DMS79 treated with DMSO at 0.1 percent for 48 hours (cell line): ENCODE measurements at regions not wholly inside any gene's neighbourhood (a gene's known extent, or its start where the extent isn't known, plus 50 kb on each side); places are given as distances from the start of the nearest gene placed in this dataset.

Experiments used
- DNase-seq: peaks from one replicate; lab custom pipeline; 2025; lab: John Stamatoyannopoulos, UW

- no peak for DNase-seq
Measured at GRCh38 chr13:73212482-73212881, 153.7 kb downstream of the KLF5 start.

- DNase-seq, result no peak
Measured at GRCh38 chr13:73210218-73210883, 151.5 kb downstream of the KLF5 start.

- no peak for DNase-seq
Measured at GRCh38 chr13:73204952-73205351, 146.1 kb downstream of the KLF5 start.

DNA sequence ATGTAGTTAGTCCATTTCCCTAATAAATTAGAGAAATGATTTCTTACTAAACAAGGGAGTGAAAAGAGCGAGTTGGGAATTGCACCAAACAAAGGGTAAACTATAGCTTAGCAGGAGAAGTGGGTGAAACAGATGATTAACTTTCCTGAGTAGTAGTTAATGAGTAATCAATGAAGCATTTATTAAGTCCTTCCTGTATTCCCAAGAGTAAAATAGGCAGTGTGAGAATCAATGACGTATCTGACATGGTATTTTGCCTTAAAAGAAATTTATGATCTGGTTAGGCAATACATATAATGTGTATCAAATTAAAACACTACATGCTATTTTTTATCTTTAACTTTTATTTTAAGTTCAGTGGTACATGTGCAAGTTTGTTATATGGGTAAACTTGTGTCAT lies 142.8 kb downstream of the KLF5 start:
- DNase-seq, result no peak

- DNase-seq, result no peak
Measured at GRCh38 chr13:73198991-73199411, 140.2 kb downstream of the KLF5 start.

DNA sequence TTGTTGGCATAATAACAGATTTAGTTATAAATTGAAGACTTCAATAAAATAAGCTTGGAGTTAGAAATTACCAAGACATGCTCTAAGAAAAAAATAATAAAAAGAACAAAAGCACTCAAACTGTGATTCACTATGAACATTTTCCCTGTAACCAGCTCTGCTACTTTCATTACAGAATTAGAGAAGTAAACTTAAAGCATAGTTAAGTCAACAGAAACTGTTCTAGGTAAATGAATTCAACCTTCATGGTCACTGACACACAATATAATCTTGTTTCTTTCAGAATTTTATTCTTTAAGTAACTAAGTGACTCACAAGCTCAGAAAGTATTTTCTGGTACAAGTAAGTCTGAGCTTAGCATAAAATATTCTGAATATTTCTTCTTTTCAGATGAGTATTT lies 136.3 kb downstream of the KLF5 start:
- no peak for DNase-seq

GRCh38 chr13:73194310-73194709 lies 135.5 kb downstream of the KLF5 start:
- DNase-seq, result no peak

DNA sequence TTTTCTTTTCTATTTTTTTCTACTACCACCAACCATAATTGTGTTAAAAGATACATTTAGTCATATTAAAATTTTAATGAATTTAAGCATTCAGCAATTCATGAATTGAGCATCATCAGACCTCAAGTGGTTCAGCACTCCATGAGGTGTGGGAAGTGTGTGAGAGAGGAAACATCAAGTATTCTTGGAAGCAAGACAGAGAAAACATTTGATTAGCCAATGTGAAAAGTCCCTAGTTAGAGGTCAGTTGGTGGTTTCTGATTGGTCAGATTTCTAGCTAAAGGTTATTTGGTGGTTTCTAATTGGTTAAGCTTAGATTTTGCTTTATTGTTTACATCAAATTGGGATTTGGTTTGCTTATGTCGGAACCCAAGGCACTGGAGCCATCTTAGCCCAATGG lies 134.7 kb downstream of the KLF5 start:
- no peak for DNase-seq

- DNase-seq, result no peak
Measured at GRCh38 chr13:73190477-73190876, 131.7 kb downstream of the KLF5 start.

GRCh38 chr13:73189776-73190175 lies 131.0 kb downstream of the KLF5 start:
- no peak for DNase-seq

GRCh38 chr13:73189362-73189761 lies 130.6 kb downstream of the KLF5 start:
- DNase-seq, result no peak

GRCh38 chr13:73187106-73187505 lies 128.3 kb downstream of the KLF5 start:
- no peak for DNase-seq

DNA sequence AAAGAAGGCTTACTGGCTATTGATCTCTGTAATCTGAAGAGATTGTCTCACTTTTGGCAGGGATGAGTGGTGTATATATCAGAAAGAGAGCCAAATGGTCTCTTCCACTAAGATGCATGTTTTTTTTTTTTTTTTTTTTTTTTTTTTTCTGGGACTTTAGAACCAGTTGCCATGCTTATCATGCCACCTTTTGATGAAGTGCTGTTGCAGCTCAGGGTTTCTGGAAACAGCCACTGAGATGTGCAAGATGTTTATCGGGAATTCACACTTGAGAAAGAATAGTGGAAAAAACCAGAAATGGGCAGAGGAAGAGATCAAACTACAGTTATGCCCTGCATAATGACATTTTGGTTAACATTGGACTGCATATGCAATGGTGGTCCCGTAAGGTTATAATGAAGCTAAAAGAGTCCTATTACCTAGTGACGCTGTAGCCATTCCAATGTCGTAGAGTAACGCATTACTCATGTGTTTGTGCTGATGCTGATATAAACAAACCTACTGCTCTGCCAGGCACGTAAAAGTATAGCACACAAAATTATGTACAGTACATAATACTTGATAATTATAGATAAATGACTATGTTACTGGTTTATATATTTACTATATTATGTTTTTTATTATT lies 121.0 kb downstream of the KLF5 start:
- DNase-seq, result no peak

DNA sequence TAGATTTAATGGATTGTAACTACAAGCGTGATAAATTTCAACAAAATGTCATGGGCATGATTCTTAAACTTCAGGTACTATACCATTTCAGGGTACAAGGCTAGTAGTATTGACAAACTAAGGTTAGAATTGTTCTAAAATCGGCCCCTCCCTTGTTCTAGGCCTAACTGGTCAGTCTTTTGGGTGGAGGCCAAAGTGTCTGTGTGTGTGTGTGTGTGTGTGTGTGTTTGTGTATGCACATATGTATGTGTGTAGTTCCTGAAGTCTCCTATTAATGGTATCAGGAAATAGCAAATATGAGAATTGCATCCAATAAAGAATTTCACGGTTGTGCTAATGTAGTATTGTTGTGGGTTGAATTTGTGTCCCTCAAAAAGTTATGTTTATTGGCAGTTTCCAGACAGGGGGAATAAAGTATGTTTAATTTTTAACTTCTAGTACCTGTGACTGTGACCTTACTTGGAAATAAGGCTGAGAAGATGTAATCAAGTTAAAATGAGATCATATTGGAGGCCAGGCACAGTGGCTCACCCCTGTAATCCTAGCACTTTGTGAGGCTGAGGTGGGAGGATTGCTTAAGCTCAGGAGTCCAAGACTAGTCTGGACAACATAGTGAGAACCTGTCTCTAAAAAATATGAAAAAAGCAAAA lies 119.2 kb downstream of the KLF5 start:
- no peak for DNase-seq

DNA sequence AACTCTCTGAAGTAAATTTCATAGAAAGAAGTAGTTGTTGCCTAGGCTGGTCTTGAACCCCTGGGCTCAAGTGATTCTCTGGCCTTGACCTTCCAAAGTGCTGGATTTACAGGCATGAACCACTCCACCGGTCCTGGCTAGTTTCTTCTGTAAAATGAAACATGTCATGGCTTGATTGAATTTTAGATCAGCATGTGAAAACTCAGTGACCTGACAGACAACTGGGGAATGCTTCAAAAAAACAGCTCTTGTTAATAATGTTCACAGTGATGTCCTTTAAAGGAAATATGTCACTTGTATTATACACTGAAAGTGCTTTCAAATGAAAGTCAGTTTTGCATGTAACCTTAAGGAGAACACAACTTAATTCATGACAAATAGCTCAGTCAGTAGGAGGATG lies 118.2 kb downstream of the KLF5 start:
- DNase-seq, result no peak

DNA sequence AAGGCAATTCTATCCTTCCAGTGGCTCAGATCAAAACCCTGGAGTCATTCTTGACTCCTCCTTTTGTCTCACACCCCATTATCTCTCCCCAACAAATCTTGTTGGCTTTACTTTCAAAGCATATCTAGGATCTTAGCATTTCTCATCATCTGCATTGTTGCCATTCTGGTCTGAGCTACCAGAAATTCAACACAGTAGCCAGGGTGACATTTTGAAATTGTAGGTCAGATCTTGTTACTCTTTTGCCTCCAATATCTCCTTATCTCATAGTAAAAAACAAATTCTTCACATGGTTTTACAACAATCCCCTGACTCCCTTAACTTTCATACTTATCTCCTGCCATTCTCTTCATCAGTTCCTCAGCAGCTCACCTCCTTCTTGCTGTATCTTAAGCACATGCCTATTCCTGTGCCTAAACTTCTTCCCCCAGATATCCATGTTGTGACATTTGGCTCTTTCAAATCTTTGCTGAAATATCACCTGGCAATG lies 115.8 kb downstream of the KLF5 start:
- no peak for DNase-seq

DNA sequence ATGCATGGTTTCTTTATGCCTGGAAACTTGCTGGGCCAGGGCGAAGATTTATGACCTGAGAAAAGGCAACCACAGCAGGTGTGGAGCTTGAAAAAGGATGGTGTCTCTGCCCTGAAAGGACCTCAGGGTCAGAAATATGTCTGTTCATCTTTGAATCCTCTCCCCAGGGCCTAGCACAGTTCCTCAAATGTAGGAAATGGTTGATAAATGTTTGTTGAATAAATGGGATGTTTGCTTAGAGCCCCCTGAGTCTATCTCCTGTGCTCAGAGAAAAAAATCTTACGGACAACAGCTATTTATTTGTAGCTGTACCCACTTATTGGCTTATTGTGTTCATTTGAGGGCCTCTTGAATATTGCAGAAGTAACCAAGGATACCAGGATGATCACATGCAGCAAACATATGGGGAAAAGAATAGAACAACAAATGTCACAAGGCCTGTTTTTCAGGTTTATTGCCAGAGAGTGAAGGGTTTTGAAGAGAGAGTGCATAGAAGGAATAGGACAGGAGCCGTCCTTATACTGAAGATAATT lies 114.5 kb downstream of the KLF5 start:
- DNase-seq, result peak; percentile 82

- no peak for DNase-seq
Measured at GRCh38 chr13:73171926-73172325, 113.1 kb downstream of the KLF5 start.

- no peak for DNase-seq
Measured at GRCh38 chr13:73171271-73171682, 112.5 kb downstream of the KLF5 start.

GRCh38 chr13:73169971-73170370 lies 111.2 kb downstream of the KLF5 start:
- no peak for DNase-seq

DNA sequence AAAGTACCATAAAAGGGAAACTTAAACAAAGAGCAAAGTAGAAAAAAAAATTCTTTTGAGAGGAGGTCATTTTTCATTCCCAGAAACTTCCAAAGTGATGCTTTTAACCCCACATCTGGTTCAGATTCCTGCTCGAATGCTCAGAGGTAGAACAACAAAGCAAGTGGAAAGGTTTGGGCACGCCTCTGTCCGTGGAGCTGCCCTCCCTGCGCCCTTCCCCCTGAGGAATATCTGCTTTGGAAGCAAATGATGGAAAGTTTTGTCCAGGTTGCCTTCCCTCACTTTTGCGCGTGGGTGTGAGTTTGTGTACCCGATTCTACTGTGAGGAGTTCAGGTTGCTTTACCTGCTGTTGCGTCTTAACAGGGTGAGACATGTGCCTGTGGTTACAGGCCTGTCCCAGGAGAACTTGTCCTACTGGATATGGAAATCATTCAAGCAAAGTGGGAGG lies 110.2 kb downstream of the KLF5 start:
- no peak for DNase-seq

DNA sequence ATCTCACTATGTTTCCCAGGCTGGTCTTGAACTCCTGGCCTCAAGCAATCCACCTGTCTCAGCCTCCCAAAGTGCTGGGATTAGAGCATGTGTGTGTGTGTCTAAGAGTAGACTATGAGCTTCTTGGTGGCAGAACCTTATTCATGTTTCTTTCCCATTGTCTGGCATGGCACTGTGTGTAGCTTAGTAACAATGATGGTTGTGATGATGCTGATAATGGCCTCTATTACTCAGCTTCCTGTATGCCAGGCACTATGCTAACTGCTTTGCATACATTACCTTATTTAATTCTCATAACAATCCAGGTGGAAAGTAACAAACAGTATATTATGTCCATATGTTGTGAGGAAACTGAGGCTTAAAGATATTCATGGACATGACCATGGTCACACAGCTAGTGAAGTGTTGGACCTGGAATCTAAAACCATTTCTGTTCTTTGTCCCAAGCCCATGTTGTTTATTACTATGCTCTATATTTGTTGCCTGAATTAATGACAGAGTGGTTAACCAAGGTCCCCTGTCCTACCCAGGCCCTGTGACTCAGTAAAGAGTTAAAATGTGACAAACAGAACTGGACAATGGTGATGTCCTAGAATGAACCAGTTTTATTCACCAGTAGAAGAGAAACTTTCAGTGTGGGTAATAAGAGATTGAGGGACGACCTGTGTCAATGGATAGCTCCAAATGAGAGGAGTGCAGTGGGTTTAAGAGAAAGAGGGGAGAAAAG lies 109.6 kb downstream of the KLF5 start:
- DNase-seq, result no peak
